ENCODE measurements at regions not wholly inside any gene's neighbourhood (a gene's known extent, or its start where the extent isn't known, plus 50 kb on each side); places are given as distances from the start of the nearest gene placed in this dataset.

DNA sequence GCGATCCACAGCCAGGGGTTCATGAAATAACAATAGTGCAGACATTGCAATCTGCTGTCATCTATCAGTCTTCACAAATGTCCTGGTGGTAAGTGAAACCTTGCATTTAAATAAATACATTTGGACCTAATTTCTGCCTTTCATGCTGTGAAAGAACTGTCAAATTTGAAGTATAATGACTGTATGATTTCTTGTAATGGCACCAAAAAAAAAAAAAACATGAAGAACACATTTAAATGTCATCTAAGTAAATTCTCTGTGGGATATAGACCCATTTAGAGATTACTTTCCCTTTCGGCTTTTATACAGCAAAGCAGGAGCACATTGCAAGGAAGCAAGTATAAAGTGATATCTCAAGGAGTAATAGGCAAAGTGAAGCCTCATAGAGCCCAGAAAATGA is 431.5 kb upstream of the SGCD start:
- no peaks in the 10 kb centered on the region for H3K9me3 ChIP-seq (replicated peaks in 1 of 2; ENCODE audit: control insufficient read depth in 2 of 2, insufficient read depth in 1 of 2, low read depth in 1 of 2, low read length in 2 of 2)
- no peak overlapping the region for H3K18ac ChIP-seq (ENCODE audit: low read length)
- H3K4me2 ChIP-seq (ENCODE audit: insufficient read depth, low read length, poor library complexity, severe bottlenecking), result no peak overlapping the region
- no peak overlapping the region for H2BK15ac ChIP-seq (ENCODE audit: low read length)
- H3K27ac ChIP-seq (replicated peaks; ENCODE audit: low read length), result no peak overlapping the region
- H2BK120ac ChIP-seq (ENCODE audit: low read depth, low read length), result no peak overlapping the region
- H3K36me3 ChIP-seq (replicated peaks in 1 of 2; ENCODE audit: control insufficient read depth in 2 of 2, insufficient read depth in 2 of 2, low read length in 2 of 2), result no peaks in the 10 kb centered on the region
- no peak overlapping the region for H3K9ac ChIP-seq (ENCODE audit: low read depth, low read length, poor library complexity)
- WGBS, 2 donors (ENCODE audit: extremely low coverage in 2 of 2, insufficient read length in 2 of 2, insufficient replicate concordance in 1 of 2), result no CpG with 5 or more reads among the region's 2 CpGs
- H3K4ac ChIP-seq (ENCODE audit: low read length), result no peak overlapping the region
- no peak overlapping the region for H4K91ac ChIP-seq (ENCODE audit: low read depth, low read length, poor library complexity)
- H2AFZ ChIP-seq (ENCODE audit: low read length), result no peak overlapping the region
- H3K23ac ChIP-seq (ENCODE audit: low read depth, low read length, poor library complexity), result no peak overlapping the region
- H3K27me3 ChIP-seq (ENCODE audit: control insufficient read depth in 3 of 3, insufficient read depth in 3 of 3, low read depth in 1 of 3, low read length in 3 of 3), result no peaks in the 10 kb centered on the region
- H2BK12ac ChIP-seq (ENCODE audit: low read length), result no peak overlapping the region
- no peak overlapping the region for H3K4me3 ChIP-seq (ENCODE audit: low read length in 2 of 2)
- no peaks in the 10 kb centered on the region for H3K79me1 ChIP-seq (ENCODE audit: low read depth, low read length)
- no peaks in the 10 kb centered on the region for H3K4me1 ChIP-seq (ENCODE audit: control insufficient read depth in 2 of 2, insufficient read depth in 1 of 2, low read depth in 1 of 2, low read length in 2 of 2)
- no peak overlapping the region for H4K8ac ChIP-seq (ENCODE audit: low read depth, low read length)
- no peak for DNase-seq (ENCODE audit: low spot score)
- H2BK5ac ChIP-seq (ENCODE audit: low read length), result no peak overlapping the region
- H2AK5ac ChIP-seq (ENCODE audit: low read depth, low read length), result no peak overlapping the region
- no peak overlapping the region for H3K14ac ChIP-seq (ENCODE audit: low read length)

DNA sequence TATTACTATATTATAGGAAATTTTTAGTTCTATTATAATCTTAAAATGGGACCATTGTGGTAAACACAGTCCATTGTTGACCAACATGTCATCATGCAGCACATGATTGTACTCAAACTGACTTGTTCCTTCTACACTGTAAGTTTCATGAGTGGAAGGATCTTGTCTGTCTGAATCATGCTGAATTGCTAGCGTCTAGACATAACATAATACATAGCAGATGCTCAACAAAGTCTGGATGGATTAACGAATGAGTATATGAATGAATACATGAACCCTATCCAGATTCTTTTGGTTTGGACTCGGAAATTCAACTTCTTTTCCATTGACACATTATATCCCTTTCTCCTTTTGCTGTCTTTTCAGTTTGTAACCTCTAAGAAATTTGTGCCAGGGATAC is 429.2 kb upstream of the SGCD start:
- DNase-seq (ENCODE audit: low spot score), result no peak
- H3K27me3 ChIP-seq (ENCODE audit: control insufficient read depth in 3 of 3, insufficient read depth in 3 of 3, low read depth in 1 of 3, low read length in 3 of 3), result no peaks in the 10 kb centered on the region

DNA sequence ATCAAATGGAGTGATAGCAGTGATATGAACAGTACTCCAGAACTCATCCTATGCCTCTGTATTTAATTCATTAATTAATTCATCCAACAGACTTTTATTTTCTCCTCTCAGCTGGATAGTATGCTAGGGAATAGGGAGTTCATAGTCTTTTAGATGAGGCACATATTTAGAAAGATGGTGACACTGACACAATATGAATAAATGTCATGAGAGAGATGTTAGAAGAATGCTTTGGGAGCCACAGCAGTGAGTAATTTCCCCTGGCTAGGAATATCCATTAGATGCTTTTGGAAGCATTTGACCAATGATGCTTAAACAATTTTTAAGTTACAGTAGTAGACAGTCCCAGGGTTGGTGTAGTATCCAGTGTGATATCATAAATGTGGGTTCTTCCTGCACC is 428.7 kb upstream of the SGCD start:
- H3K27ac ChIP-seq (replicated peaks; ENCODE audit: low read length), result no peak overlapping the region
- no peak overlapping the region for H2BK15ac ChIP-seq (ENCODE audit: low read length)
- H3K9me3 ChIP-seq (replicated peaks in 1 of 2; ENCODE audit: control insufficient read depth in 2 of 2, insufficient read depth in 1 of 2, low read depth in 1 of 2, low read length in 2 of 2), result no peaks in the 10 kb centered on the region
- no peak overlapping the region for H3K4me3 ChIP-seq (ENCODE audit: low read length in 2 of 2)
- H3K23ac ChIP-seq (ENCODE audit: low read depth, low read length, poor library complexity), result no peak overlapping the region
- H3K4ac ChIP-seq (ENCODE audit: low read length), result no peak overlapping the region
- no peak overlapping the region for H3K9ac ChIP-seq (ENCODE audit: low read depth, low read length, poor library complexity)
- H2AFZ ChIP-seq (ENCODE audit: low read length), result no peak overlapping the region
- no peak overlapping the region for H2BK5ac ChIP-seq (ENCODE audit: low read length)
- no peak overlapping the region for H2BK12ac ChIP-seq (ENCODE audit: low read length)
- no peak overlapping the region for H4K91ac ChIP-seq (ENCODE audit: low read depth, low read length, poor library complexity)
- no peak overlapping the region for H4K8ac ChIP-seq (ENCODE audit: low read depth, low read length)
- H2AK5ac ChIP-seq (ENCODE audit: low read depth, low read length), result no peak overlapping the region
- no peak overlapping the region for H3K18ac ChIP-seq (ENCODE audit: low read length)
- no peak overlapping the region for H3K14ac ChIP-seq (ENCODE audit: low read length)
- no peak overlapping the region for H2BK120ac ChIP-seq (ENCODE audit: low read depth, low read length)
- H3K4me1 ChIP-seq (ENCODE audit: control insufficient read depth in 2 of 2, insufficient read depth in 1 of 2, low read depth in 1 of 2, low read length in 2 of 2), result no peaks in the 10 kb centered on the region
- H3K79me1 ChIP-seq (ENCODE audit: low read depth, low read length), result no peaks in the 10 kb centered on the region
- H3K36me3 ChIP-seq (replicated peaks in 1 of 2; ENCODE audit: control insufficient read depth in 2 of 2, insufficient read depth in 2 of 2, low read length in 2 of 2), result no peaks in the 10 kb centered on the region
- no peaks in the 10 kb centered on the region for H3K27me3 ChIP-seq (ENCODE audit: control insufficient read depth in 3 of 3, insufficient read depth in 3 of 3, low read depth in 1 of 3, low read length in 3 of 3)
- DNase-seq (ENCODE audit: low spot score), result no peak
- no peak overlapping the region for H3K4me2 ChIP-seq (ENCODE audit: insufficient read depth, low read length, poor library complexity, severe bottlenecking)

More for the DNA sequence above, 429.2 kb upstream of the SGCD start:
- no peaks in the 10 kb centered on the region for H3K4me1 ChIP-seq (ENCODE audit: control insufficient read depth in 2 of 2, insufficient read depth in 1 of 2, low read depth in 1 of 2, low read length in 2 of 2)
- no peak overlapping the region for H2AFZ ChIP-seq (ENCODE audit: low read length)
- no peak overlapping the region for H3K23ac ChIP-seq (ENCODE audit: low read depth, low read length, poor library complexity)
- no peak overlapping the region for H2BK15ac ChIP-seq (ENCODE audit: low read length)
- H3K14ac ChIP-seq (ENCODE audit: low read length), result no peak overlapping the region
- H3K27ac ChIP-seq (replicated peaks; ENCODE audit: low read length), result no peak overlapping the region
- H2AK5ac ChIP-seq (ENCODE audit: low read depth, low read length), result no peak overlapping the region
- no peak overlapping the region for H3K4ac ChIP-seq (ENCODE audit: low read length)
- H3K36me3 ChIP-seq (replicated peaks in 1 of 2; ENCODE audit: control insufficient read depth in 2 of 2, insufficient read depth in 2 of 2, low read length in 2 of 2), result no peaks in the 10 kb centered on the region
- H2BK5ac ChIP-seq (ENCODE audit: low read length), result no peak overlapping the region
- no peak overlapping the region for H3K9ac ChIP-seq (ENCODE audit: low read depth, low read length, poor library complexity)
- H4K91ac ChIP-seq (ENCODE audit: low read depth, low read length, poor library complexity), result no peak overlapping the region
- WGBS, 2 donors (ENCODE audit: extremely low coverage in 2 of 2, insufficient read length in 2 of 2, insufficient replicate concordance in 1 of 2), result no CpG with 5 or more reads among the region's 3 CpGs
- no peak overlapping the region for H2BK120ac ChIP-seq (ENCODE audit: low read depth, low read length)
- H2BK12ac ChIP-seq (ENCODE audit: low read length), result no peak overlapping the region
- no peak overlapping the region for H4K8ac ChIP-seq (ENCODE audit: low read depth, low read length)
- no peaks in the 10 kb centered on the region for H3K79me1 ChIP-seq (ENCODE audit: low read depth, low read length)
- H3K4me3 ChIP-seq (ENCODE audit: low read length in 2 of 2), result no peak overlapping the region
- no peak overlapping the region for H3K4me2 ChIP-seq (ENCODE audit: insufficient read depth, low read length, poor library complexity, severe bottlenecking)
- H3K18ac ChIP-seq (ENCODE audit: low read length), result no peak overlapping the region
- H3K9me3 ChIP-seq (replicated peaks in 1 of 2; ENCODE audit: control insufficient read depth in 2 of 2, insufficient read depth in 1 of 2, low read depth in 1 of 2, low read length in 2 of 2), result no peaks in the 10 kb centered on the region

DNA sequence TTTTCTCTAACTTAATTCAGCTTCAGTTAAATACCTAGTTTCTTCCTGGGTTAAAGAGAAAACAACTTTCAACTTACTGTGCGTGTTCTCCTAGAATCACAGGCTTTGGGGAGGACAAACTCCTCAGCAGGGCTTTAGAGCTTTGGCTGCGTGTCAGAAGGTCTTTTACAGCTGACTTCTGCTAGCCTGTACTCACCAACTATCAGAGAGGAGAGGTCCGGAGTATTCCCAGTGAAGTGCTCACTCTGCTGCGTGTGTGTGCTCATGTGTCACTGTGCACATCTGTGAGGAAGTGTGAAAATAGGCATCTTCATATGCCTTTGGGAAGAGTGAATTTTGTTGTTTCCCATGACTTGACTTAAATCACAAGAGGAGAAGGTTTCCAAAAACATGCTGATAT is 423.2 kb upstream of the SGCD start:
- Histone ChIP-seq H3K4me2 (ENCODE audit: insufficient read depth, low read length, poor library complexity, severe bottlenecking) (no peak overlapping the region), H2BK120ac (ENCODE audit: low read depth, low read length) (no peak overlapping the region), H2AFZ (ENCODE audit: low read length) (no peak overlapping the region), H3K23ac (ENCODE audit: low read depth, low read length, poor library complexity) (no peak overlapping the region), H3K36me3 (replicated peaks in 1 of 2; ENCODE audit: control insufficient read depth in 2 of 2, insufficient read depth in 2 of 2, low read length in 2 of 2) (no peaks in the 10 kb centered on the region), H3K9ac (ENCODE audit: low read depth, low read length, poor library complexity) (no peak overlapping the region), H3K4me3 (ENCODE audit: low read length in 2 of 2) (no peak overlapping the region), H4K91ac (ENCODE audit: low read depth, low read length, poor library complexity) (no peak overlapping the region), H3K18ac (ENCODE audit: low read length) (no peak overlapping the region), H2AK5ac (ENCODE audit: low read depth, low read length) (no peak overlapping the region), H3K4ac (ENCODE audit: low read length) (no peak overlapping the region), H3K14ac (ENCODE audit: low read length) (no peak overlapping the region), H4K8ac (ENCODE audit: low read depth, low read length) (no peak overlapping the region), H2BK15ac (ENCODE audit: low read length) (no peak overlapping the region), H2BK5ac (ENCODE audit: low read length) (no peak overlapping the region), H2BK12ac (ENCODE audit: low read length) (no peak overlapping the region), H3K9me3 (replicated peaks in 1 of 2; ENCODE audit: control insufficient read depth in 2 of 2, insufficient read depth in 1 of 2, low read depth in 1 of 2, low read length in 2 of 2) (no peaks in the 10 kb centered on the region), H3K27ac (replicated peaks; ENCODE audit: low read length) (no peak overlapping the region), H3K4me1 (ENCODE audit: control insufficient read depth in 2 of 2, insufficient read depth in 1 of 2, low read depth in 1 of 2, low read length in 2 of 2) (no peaks in the 10 kb centered on the region), H3K79me1 (ENCODE audit: low read depth, low read length) (no peaks in the 10 kb centered on the region), H3K27me3 (ENCODE audit: control insufficient read depth in 3 of 3, insufficient read depth in 3 of 3, low read depth in 1 of 3, low read length in 3 of 3) (no peaks in the 10 kb centered on the region)
- DNase-seq (ENCODE audit: low spot score), result no peak
- WGBS, 2 donors (ENCODE audit: extremely low coverage in 2 of 2, insufficient read length in 2 of 2, insufficient replicate concordance in 1 of 2), result no CpG with 5 or more reads among the region's 4 CpGs
